Bronchial epithelial cell (primary cell): ENCODE measurements at regions not wholly inside any gene's neighbourhood (a gene's known extent, or its start where the extent isn't known, plus 50 kb on each side); places are given as distances from the start of the nearest gene placed in this dataset.

Experiments used
- DNase-seq: peaks from one replicate; pipeline ENCODE4 v3.0.0-alpha.2; 2010; ENCODE audit warnings: low read depth
- FAIRE-seq: peaks from 2 replicates; lab custom pipeline; 2011; peaks lifted over from hg19 to GRCh38; lab: Jason Lieb, UNC
- H3K27me3 ChIP-seq: 2 replicates; pipeline ENCODE4 v1.5.1; 2011; ENCODE audit warnings: low read length; ENCODE audit not compliant: control insufficient read depth, insufficient read depth
- H3K36me3 ChIP-seq: 2 replicates; pipeline ENCODE4 v1.5.1; 2011; ENCODE audit warnings: low read length; ENCODE audit not compliant: control insufficient read depth, insufficient read depth
- H3K4me3 ChIP-seq: 2 replicates; pipeline ENCODE4 v1.5.1; 2011; ENCODE audit warnings: mild to moderate bottlenecking, low read depth, low read length, control low read depth
- TF ChIP-seq, protein P1 (sequence below): IDR thresholded peaks from 2 replicates; pipeline ENCODE4 v1.5.1; 2011; ENCODE audit warnings: mild to moderate bottlenecking, moderate library complexity, low read length, control low read depth, inconsistent platforms; ENCODE audit not compliant: insufficient read depth, severe bottlenecking

DNA sequence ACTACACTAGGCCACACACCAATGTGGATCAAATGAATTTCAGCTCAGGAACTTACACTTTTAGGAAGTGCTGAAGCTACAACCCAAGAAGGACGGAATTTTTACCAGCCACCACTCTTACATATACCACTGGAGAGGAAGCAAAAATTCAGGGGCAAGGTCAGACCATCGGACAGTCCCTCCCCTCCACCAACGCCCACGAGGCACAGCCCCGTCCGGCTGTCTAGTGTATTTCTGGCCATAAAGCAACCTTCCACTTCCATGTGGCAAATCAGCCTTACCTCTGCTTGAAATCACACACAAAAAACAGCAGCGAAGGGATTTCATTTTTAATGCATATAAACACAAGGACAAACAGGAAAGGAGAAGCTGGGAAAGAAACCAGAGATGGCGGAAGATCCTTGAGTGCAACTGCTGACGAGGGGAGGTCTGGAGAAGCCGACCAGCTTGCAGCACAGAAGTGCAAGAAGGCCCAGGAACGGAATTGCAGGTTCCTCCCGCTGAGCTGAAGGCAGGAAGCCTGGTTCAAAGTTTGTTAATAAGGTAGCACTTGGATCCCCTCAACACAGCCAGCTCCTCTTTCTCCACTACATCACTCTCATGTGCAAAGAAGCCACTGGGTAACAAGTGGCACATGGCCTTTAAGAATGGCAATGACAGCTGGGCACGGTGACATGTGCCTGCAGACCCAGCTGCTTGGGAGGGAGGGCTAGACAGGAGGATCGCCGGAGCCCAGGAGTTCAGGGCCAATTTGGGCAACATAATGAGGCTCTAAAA lies 71.5 kb downstream of the SHANK2 start:
- H3K27me3 ChIP-seq: no peaks in the 10 kb centered on the region
- FAIRE-seq (no peak), DNase-seq (no peak)
- H3K36me3 ChIP-seq: no peaks in the 10 kb centered on the region
- H3K4me3 ChIP-seq: no peak overlapping the region
- TF ChIP-seq, protein P1, sequence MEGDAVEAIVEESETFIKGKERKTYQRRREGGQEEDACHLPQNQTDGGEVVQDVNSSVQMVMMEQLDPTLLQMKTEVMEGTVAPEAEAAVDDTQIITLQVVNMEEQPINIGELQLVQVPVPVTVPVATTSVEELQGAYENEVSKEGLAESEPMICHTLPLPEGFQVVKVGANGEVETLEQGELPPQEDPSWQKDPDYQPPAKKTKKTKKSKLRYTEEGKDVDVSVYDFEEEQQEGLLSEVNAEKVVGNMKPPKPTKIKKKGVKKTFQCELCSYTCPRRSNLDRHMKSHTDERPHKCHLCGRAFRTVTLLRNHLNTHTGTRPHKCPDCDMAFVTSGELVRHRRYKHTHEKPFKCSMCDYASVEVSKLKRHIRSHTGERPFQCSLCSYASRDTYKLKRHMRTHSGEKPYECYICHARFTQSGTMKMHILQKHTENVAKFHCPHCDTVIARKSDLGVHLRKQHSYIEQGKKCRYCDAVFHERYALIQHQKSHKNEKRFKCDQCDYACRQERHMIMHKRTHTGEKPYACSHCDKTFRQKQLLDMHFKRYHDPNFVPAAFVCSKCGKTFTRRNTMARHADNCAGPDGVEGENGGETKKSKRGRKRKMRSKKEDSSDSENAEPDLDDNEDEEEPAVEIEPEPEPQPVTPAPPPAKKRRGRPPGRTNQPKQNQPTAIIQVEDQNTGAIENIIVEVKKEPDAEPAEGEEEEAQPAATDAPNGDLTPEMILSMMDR: no peak

DNA sequence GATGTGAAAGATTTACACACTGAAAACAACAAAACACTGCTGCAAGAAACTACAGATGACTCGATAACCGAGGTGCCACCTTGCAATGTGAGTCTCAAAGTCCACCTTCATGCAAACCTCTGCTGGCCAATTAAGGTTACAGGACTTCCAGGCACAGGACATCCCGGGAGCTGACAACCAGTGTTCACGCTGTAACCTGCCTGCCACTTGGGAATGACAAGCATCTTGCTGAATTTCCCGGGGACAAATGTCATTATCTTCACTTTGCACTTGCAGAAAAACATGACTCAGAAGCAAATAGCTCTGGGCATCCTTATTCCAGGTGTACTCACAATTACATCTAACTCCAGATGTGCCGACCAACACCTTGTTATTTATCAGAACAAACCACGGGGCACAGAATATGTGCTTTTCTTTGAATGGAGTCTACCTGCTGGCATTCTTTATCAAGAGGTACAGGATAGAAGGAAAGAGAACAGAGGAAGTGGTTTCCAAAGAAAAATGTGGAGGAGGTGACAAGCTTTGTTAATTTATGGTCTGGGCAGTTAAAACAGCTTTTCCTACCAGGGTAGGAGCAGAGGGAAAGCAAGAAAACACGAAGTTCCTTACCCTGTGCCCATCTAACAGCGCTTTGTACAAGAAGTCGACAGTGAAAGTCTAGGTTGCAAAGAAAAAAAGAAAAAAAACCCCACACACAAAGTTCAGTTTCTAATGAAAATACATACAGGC lies 72.3 kb downstream of the SHANK2 start:
- Histone ChIP-seq H3K27me3 (no peaks in the 10 kb centered on the region), H3K36me3 (no peaks in the 10 kb centered on the region), H3K4me3 (no peak overlapping the region)
- peak; percentile 68 for DNase-seq
- TF ChIP-seq, protein P1: no peak
- no peak for FAIRE-seq

DNA sequence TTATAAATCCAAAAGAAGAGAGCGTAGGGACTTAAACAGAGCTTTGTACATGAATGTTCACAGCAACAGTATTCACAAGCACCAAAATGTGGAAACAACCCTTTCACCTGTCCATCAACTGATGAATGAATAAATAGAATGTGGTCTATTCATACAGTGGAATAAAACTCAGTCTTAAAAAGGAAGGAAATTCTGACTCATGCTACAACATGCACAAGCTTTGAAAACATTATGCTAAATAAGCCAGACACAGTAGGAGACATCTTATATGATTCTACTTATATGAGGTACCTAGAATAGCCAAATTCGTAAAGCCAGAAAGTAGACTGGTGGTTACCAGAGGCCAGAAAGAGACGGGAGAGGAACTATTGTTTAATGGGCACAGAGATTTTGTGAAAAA lies 74.3 kb downstream of the SHANK2 start:
- FAIRE-seq: no peak
- Histone ChIP-seq H3K4me3 (no peak overlapping the region), H3K27me3 (no peaks in the 10 kb centered on the region), H3K36me3 (no peaks in the 10 kb centered on the region)
- peak; percentile 85 for DNase-seq
- TF ChIP-seq, protein P1: no peak

DNA sequence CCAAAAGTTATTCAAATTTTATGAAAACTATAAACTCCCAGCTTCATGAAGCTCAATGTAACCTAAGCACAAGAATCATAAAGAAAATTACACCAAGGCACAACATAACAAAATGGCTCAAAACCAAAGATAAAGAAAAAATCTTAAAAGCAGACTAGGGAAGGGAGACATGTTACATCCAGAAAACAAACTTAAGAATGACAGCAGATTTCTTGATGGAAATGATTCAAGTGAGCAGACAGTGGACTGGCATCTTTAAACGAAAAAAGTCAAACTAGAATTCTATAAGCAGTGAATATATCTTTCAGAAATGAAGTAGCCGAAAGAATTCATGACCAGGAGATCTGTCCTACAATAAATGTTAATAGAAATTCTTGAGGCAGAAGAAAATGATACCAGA lies 75.6 kb downstream of the SHANK2 start:
- no peaks in the 10 kb centered on the region for H3K36me3 ChIP-seq
- H3K4me3 ChIP-seq: no peak overlapping the region
- no peak for FAIRE-seq
- no peak for DNase-seq
- H3K27me3 ChIP-seq: no peaks in the 10 kb centered on the region
- TF ChIP-seq, protein P1: no peak

DNA sequence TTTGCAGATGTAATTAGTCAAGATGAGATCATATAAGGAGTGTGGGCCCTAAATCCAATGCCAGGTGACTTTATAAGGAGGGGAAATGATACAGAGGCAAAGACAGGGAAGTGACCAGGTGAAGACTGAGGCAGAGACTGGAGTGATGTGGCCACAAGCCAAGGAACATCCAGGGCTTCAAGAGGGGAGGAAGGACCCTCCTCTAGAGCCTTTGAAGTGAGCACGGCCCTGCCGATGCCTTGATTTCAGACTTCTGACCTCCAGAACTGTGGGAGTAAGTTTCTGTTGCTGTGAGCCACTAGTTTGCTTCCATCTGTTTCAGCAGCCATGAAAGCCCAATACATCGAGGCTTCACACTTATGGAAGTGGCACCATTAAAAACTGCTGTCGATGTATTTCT lies 78.7 kb downstream of the SHANK2 start:
- no peaks in the 10 kb centered on the region for H3K36me3 ChIP-seq
- DNase-seq (no peak), FAIRE-seq (peak; percentile 52)
- no peak overlapping the region for H3K4me3 ChIP-seq
- no peaks in the 10 kb centered on the region for H3K27me3 ChIP-seq
- TF ChIP-seq, protein P1: no peak
